ENCODE measurements at regions not wholly inside any gene's neighbourhood (a gene's known extent, or its start where the extent isn't known, plus 50 kb on each side); places are given as distances from the start of the nearest gene placed in this dataset.

- H3K4me2 ChIP-seq (ENCODE audit: extremely low read depth, insufficient read depth, low read length), result no peak overlapping the region
- no peaks in the 10 kb centered on the region for H3K27me3 ChIP-seq (ENCODE audit: control insufficient read depth, insufficient read depth, low read length)
- H3K9ac ChIP-seq (ENCODE audit: insufficient read depth, low read length), result no peak overlapping the region
- H3K4me1 ChIP-seq (ENCODE audit: control insufficient read depth, extremely low read depth, insufficient read depth, low read length), result no peaks in the 10 kb centered on the region
- no peak overlapping the region for H2AFZ ChIP-seq (ENCODE audit: low read length)
- no peak overlapping the region for H3K4me3 ChIP-seq (replicated peaks in 1 of 4; ENCODE audit: control extremely low read depth in 1 of 4, insufficient read depth in 1 of 4, low read depth in 3 of 4, low read length in 4 of 4)
- no peaks in the 10 kb centered on the region for H3K9me3 ChIP-seq (ENCODE audit: control insufficient read depth, insufficient read depth, low read depth, low read length)
- no peak for DNase-seq (ENCODE audit: low read depth in 2 of 2)
- no peak overlapping the region for H3K27ac ChIP-seq (ENCODE audit: insufficient read depth, low read length)
- no peaks in the 10 kb centered on the region for H3K79me2 ChIP-seq (ENCODE audit: control insufficient read depth, insufficient read depth, low read length)
- TF ChIP-seq EZH2 (IDR thresholded peaks at IDR 0.05; ENCODE audit: low read length, missing control alignments), result no peak
- TF ChIP-seq CTCF (conservative IDR thresholded peaks at IDR 0.05 in 1 of 2, IDR thresholded peaks at IDR 0.05 in 1 of 2; ENCODE audit: low read depth in 1 of 2, low read length in 2 of 2), result no peak
- H3K36me3 ChIP-seq (ENCODE audit: control insufficient read depth, insufficient read depth, low read length), result no peaks in the 10 kb centered on the region
- H4K20me1 ChIP-seq (ENCODE audit: control insufficient read depth, extremely low read depth, insufficient read depth, low read length), result no peaks in the 10 kb centered on the region
Observed at GRCh38 chr5:3155717-3156116, 404.2 kb upstream of the IRX2 start.

- Histone ChIP-seq H3K9me3 (ENCODE audit: control insufficient read depth, insufficient read depth, low read depth, low read length) (no peaks in the 10 kb centered on the region), H2AFZ (ENCODE audit: low read length) (no peak overlapping the region), H3K27ac (ENCODE audit: insufficient read depth, low read length) (no peak overlapping the region), H3K27me3 (ENCODE audit: control insufficient read depth, insufficient read depth, low read length) (no peaks in the 10 kb centered on the region), H3K36me3 (ENCODE audit: control insufficient read depth, insufficient read depth, low read length) (no peaks in the 10 kb centered on the region), H4K20me1 (ENCODE audit: control insufficient read depth, extremely low read depth, insufficient read depth, low read length) (no peaks in the 10 kb centered on the region), H3K4me3 (replicated peaks in 1 of 4; ENCODE audit: control extremely low read depth in 1 of 4, insufficient read depth in 1 of 4, low read depth in 3 of 4, low read length in 4 of 4) (no peak overlapping the region), H3K9ac (ENCODE audit: insufficient read depth, low read length) (no peak overlapping the region), H3K4me2 (ENCODE audit: extremely low read depth, insufficient read depth, low read length) (no peak overlapping the region), H3K4me1 (ENCODE audit: control insufficient read depth, extremely low read depth, insufficient read depth, low read length) (no peaks in the 10 kb centered on the region), H3K79me2 (ENCODE audit: control insufficient read depth, insufficient read depth, low read length) (no peaks in the 10 kb centered on the region)
- DNase-seq (ENCODE audit: low read depth in 2 of 2), result no peak
- TF ChIP-seq CTCF (conservative IDR thresholded peaks at IDR 0.05 in 1 of 2, IDR thresholded peaks at IDR 0.05 in 1 of 2; ENCODE audit: low read depth in 1 of 2, low read length in 2 of 2), result no peak
- no peak for TF ChIP-seq EZH2 (IDR thresholded peaks at IDR 0.05; ENCODE audit: low read length, missing control alignments)
Observed at GRCh38 chr5:3155046-3155445, 403.6 kb upstream of the IRX2 start.

- no peaks in the 10 kb centered on the region for H3K9me3 ChIP-seq (ENCODE audit: control insufficient read depth, insufficient read depth, low read depth, low read length)
- no peak for TF ChIP-seq EZH2 (IDR thresholded peaks at IDR 0.05; ENCODE audit: low read length, missing control alignments)
- TF ChIP-seq CTCF (conservative IDR thresholded peaks at IDR 0.05 in 1 of 2, IDR thresholded peaks at IDR 0.05 in 1 of 2; ENCODE audit: low read depth in 1 of 2, low read length in 2 of 2), result no peak
- no peak overlapping the region for H3K9ac ChIP-seq (ENCODE audit: insufficient read depth, low read length)
- H3K27me3 ChIP-seq (ENCODE audit: control insufficient read depth, insufficient read depth, low read length), result no peaks in the 10 kb centered on the region
- H3K36me3 ChIP-seq (ENCODE audit: control insufficient read depth, insufficient read depth, low read length), result no peaks in the 10 kb centered on the region
- H3K27ac ChIP-seq (ENCODE audit: insufficient read depth, low read length), result no peak overlapping the region
- no peak for DNase-seq (ENCODE audit: low read depth in 2 of 2)
- H3K4me3 ChIP-seq (replicated peaks in 1 of 4; ENCODE audit: control extremely low read depth in 1 of 4, insufficient read depth in 1 of 4, low read depth in 3 of 4, low read length in 4 of 4), result no peak overlapping the region
- no peak overlapping the region for H3K4me2 ChIP-seq (ENCODE audit: extremely low read depth, insufficient read depth, low read length)
- no peaks in the 10 kb centered on the region for H3K4me1 ChIP-seq (ENCODE audit: control insufficient read depth, extremely low read depth, insufficient read depth, low read length)
- H2AFZ ChIP-seq (ENCODE audit: low read length), result no peak overlapping the region
- H3K79me2 ChIP-seq (ENCODE audit: control insufficient read depth, insufficient read depth, low read length), result no peaks in the 10 kb centered on the region
- no peaks in the 10 kb centered on the region for H4K20me1 ChIP-seq (ENCODE audit: control insufficient read depth, extremely low read depth, insufficient read depth, low read length)
Observed at GRCh38 chr5:3153906-3154305, 402.4 kb upstream of the IRX2 start.
